DLD1 (cell line): ENCODE measurements at regions not wholly inside any gene's neighbourhood (a gene's known extent, or its start where the extent isn't known, plus 50 kb on each side); places are given as distances from the start of the nearest gene placed in this dataset.

Source experiments
- in situ Hi-C: cut with HindIII; loops from 2 replicates; pipeline ENCODE4 v1.10.0; 2017; ENCODE audit warnings: low sequenced_read_pairs

DNA sequence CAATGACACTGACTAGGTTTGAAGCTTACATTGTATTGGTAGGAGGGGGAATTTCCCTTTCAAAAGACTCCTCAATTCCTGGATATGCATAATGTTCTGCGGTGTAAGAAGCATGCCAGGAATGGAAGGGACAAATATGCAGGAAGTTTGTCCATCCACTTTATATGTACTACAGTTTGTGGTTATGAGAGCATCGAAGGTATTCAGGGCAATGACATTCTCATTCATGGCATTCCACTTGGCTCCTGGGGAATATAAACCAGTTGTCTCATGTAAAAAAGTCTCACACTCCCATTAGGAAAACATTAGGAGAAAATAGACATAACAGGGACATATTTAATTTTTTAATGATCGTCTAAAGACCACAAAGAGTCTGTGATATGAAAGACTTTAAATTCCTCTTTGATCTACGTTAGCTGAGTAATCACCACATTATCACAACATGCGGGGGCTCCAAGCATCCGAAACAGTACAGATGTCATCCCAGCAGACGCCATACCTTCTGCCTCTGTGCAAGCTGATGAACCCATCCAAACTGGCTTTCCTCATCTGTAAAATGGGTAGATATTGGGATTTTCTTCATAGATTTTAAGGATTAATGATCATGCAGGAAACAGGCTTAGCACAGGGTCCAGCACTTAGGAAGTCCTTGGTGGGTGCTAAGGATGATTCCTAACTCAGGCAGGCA, 675.3 kb downstream of the INHBA start:
- in situ Hi-C loops = loop anchor here (25.0 kb wide), 1 partner anchor 685 kb away; the partner anchor contains the start of gene INHBA

- in situ Hi-C loops = no loop called here
These were observed 678.8 kb downstream of the INHBA start for GRCh38 chr7:41024126-41024525.

DNA sequence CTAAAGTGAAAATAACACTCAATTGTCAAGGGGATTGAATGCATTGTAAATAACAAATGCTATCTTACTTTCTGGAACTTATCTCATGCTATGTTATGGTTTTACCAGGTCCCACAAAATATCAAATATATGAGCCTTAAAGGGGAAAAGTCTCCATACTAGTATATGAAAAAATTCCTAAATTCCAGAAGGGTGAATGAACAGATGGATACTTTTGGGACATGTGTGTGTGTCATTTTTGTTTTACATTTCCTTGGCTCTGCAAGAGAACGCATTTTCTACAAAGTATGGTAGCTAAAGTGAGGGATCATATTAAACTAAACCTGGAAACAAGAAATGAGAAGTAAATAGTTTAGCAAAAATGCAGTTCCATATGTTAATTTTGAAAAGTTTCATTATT, 682.8 kb downstream of the INHBA start:
- in situ Hi-C loops = no loop called here

GRCh38 chr7:41013117-41013516, 689.8 kb downstream of the INHBA start:
- in situ Hi-C loops = no loop called here

DNA sequence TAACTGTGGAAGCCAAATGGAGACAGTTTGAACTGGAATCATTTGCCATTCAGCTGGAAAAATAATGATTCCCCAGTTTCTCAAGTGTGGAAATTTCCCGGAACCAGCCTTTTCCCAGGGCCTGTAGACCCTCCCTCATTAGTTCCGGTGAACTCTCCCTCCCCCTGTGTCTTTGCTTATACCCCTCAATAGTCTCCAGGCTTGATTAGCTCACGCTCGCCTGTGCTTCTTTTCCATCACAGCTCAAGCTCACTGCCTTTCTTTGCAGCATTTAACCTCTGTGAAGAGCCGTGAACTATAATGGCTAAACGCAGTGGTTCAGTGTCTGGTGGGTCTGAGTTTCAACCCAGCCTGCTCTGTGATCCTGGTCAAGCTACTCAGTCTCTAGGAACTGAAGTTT, 690.8 kb downstream of the INHBA start:
- in situ Hi-C loops = no loop called here

GRCh38 chr7:41010967-41011366, 691.9 kb downstream of the INHBA start:
- in situ Hi-C loops = no loop called here

DNA sequence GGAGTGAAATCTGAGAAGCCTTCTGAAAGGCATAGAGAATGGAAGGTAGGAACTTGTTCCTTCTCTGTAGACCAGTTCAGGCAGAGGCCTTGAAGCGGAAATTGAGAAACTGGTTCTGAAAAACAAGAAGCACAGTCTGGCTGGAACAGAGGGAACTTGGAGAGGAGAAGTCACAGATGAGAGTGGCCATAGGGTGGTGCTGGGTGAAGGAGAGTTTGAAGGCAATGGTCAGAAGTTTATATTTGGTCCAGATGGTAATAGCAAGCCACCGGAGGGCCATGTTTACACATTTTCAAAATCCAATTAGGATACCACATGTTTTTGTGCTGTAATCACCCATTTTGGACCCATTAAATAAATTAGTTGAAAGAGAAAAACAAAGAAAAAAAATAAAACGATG, 692.5 kb downstream of the INHBA start:
- in situ Hi-C loops = no loop called here

DNA sequence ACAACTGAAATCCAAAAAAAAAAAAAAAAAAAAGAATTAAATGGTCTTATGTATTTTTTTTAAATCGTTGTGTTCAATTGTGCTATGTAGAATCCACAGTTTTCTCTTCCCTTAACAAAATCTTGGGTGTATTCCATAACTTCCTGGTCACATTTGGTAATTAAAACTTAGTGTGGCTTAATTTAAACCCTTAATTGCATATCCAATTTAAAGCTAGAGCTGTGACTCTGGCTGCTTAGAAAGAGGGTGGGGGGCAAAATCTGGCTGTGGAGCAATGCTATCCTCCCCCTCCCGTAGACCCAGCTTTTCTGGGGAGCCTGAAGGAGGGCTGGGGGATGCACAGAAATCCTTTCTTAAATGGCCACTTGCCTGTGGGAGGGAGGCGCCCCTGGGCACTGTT, 695.1 kb downstream of the INHBA start:
- in situ Hi-C loops = no loop called here

- in situ Hi-C loops = no loop called here
These were observed 695.5 kb downstream of the INHBA start for GRCh38 chr7:41007351-41007751.

GRCh38 chr7:41006306-41006995, 696.4 kb downstream of the INHBA start:
- in situ Hi-C loops = no loop called here

DNA sequence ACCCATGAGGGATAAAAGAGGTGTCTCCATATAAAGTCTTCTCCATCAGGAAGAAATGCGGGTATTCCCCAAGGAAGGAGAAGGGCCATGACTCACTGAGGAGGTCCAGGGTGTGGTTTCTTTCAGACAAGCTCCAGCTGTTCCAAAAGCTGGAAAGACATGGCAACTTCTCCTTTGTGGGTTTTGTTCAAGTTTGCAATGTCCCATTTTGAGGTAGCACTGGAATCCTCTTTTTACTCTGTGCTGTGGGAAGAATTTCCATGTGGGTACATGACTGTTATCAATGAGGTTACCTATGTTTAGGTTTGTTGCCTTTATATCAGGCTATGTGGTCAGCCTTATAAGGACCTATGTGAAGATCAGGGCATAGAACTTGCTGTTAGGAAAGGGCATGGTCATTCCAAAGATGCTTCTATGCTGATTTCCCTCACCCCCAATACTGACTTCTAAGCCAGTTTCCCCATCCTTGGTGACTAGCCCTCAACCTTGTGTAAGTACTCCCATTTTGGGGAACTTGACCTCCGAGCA, 697.5 kb downstream of the INHBA start:
- in situ Hi-C loops = no loop called here

DNA sequence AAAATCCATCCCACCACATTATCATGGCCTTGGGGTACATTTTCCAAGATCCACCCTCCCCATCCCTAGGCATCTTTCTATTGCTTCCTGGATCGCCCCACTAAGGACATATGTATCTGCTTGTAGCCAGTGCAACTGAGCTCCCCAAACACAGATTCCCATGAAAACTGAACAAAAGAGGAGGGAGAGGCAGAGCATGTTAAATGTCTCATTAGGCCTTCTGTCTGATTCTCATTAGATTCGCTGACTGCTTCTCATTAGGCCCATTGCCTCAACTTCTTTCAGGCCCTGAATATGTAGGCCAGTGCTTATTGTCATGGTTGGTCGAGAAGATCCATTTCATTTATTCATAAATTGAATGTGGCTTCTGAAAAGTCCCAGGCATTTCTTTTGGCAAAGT, 698.9 kb downstream of the INHBA start:
- in situ Hi-C loops = no loop called here

DNA sequence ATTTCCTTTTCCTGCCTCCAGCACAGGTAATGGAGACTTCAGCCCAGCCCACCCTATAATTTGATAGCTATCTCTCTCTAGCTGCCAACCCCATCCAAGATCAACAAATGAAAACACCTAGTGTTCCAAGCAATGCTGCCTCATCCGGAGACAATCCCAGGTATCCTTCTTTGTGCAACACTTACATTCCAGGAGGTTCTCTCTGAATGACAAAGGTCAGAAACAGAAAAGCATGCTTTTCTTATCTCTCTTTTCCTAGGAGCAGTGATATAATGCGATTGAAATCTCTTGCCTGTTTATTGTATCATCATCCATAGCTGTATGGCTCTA, 699.3 kb downstream of the INHBA start:
- in situ Hi-C loops = no loop called here

- in situ Hi-C loops = no loop called here
These were observed 699.9 kb downstream of the INHBA start for GRCh38 chr7:41002741-41003610.

- in situ Hi-C loops = no loop called here
These were observed 702.8 kb downstream of the INHBA start for GRCh38 chr7:41000042-41000441.

DNA sequence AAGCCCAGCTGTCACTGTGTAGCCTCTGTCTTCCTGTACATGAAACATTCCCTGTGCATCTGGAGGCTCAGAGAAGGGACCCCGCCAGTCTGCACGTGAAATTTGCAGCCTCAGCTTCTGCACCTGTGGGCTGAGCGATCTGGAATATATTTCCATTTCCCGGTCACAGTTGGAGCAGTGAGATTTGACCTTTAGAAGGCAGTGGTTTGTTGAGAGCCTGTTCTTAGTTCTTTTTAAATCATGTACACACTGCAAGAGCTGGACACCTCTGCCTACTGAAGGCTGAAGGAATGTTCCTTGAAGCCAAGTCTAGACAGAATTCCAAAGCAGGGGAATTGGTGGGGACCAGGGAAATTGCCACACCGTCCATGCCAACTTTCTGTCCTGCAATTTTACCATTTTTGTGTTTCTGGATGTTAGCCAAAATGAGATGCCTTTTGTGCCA, 706.6 kb downstream of the INHBA start:
- in situ Hi-C loops = no loop called here

GRCh38 chr7:40990841-40991240, 712.0 kb downstream of the INHBA start:
- in situ Hi-C loops = no loop called here

DNA sequence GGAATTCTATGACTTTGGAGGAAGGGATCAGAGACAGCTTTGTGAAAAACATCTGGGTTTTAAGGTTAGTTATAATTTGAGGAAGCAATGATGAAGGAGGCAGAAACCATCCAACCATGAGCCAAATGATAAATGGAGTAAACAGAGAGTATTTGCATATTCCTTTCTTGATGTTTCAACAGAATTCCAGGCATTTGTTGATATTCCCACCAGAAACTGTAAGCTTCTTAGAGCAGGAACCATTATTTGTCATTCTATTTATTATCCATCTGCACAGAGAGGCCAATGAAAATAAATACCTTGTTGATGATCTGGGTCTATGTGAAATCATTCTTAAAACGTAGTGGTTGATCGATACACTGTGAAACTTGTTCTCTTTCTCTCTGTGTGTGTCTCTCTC, 715.3 kb downstream of the INHBA start:
- in situ Hi-C loops = no loop called here

DNA sequence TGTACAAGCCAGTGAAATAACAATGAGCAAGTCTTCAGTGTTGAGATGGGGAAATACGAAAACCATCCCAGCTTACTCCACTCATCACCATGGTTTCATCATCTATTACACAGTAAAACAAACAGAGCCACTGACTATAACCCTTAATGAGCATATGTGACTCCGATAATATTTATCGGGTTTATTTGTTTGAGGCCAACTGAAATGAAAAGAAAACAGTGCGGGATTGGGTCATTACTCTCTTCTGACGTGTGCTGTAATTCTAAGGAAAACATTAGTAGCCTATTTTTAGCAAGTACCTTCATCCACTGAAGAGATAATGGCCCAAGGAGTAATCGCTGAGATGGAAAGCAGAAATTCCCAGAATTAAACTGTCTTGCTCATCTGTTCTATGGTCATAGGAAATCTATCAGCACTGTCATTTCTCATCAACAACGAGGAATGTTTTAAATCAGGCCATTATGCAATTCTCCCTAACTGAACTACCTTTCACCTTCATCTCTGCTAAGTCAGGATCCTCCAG, 716.5 kb downstream of the INHBA start:
- in situ Hi-C loops = no loop called here

- in situ Hi-C loops = no loop called here
These were observed 719.8 kb downstream of the INHBA start for GRCh38 chr7:40983111-40983510.

- in situ Hi-C loops = no loop called here
These were observed 723.6 kb downstream of the INHBA start for GRCh38 chr7:40979296-40979695.
